AG08396 (cell line): ENCODE measurements at regions not wholly inside any gene's neighbourhood (a gene's known extent, or its start where the extent isn't known, plus 50 kb on each side); places are given as distances from the start of the nearest gene placed in this dataset.
"Not testable (repeated sequence)": the region's sequence is repeated elsewhere in the genome, so short reads cannot be mapped to it uniquely, and the experiment has no call there.

Experiments used
- DNase-seq: peaks from one replicate; pipeline ENCODE4 v3.0.0; 2012; ENCODE audit warnings: low spot score, mixed read lengths

GRCh38 chr2:194686569-194686968, 970.5 kb upstream of the SLC39A10 start:
- DNase-seq, result no peak

GRCh38 chr2:194674043-194674442, 983.0 kb upstream of the SLC39A10 start:
- DNase-seq, result no peak

DNA sequence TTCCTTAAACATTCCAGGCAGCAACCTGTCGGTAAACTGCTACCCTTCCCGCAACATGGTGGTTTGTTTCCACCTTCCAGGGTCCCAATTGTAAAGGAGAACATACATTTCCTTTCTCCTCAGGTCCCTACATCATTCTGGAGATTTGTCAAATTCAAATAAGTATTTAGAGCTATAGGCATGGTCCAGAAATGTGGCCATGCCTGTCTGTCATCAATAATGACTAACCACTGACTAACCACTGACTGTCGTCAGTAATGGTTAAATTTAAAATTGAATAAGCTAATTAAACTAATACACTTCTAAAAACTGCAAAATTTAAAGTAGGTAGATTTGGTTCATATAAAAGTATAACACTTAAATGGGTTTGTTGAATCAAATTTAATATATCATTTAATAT, 984.0 kb upstream of the SLC39A10 start:
- DNase-seq, result no peak

DNA sequence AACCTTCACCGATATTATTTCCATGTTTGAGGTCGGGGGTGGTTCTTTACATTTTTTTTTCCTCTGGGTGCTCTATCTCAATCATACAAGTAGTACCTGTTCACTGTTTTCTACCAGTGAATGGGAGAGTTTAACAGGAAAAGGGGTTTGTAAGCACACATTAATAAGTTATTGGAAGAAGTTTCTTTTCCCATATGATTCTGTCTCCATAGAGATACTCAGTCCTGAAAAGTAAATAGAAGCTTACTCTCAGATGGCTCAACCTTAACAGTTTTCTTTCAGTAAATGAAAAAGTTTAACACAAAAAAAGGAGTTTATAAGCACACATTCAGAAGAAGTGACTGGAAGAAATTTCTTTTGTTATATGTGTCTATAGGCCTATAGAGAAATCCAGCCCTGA, 995.6 kb upstream of the SLC39A10 start:
- no peak for DNase-seq

DNA sequence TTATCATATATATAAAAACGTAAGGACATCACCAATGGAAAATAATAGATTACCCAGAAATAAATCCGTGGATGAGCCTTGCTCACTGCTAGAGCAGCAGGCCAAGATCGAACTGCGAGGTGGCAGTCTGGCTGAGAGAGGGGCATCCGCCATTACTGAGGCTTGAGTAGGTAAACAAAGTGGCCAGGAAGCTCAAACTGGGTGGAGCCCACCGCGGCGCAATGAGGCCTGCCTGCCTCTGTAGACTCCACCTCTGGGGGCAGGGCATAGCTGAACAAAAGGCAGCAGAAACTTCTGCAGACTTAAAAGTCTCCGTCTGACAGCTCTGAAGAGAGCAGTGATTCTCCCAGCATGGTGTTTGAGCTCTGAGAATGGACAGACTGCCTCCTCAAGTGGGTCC, 1018.0 kb upstream of the SLC39A10 start:
- DNase-seq, result not testable (repeated sequence)

GRCh38 chr2:194621945-194622344, 1035.1 kb upstream of the SLC39A10 start:
- DNase-seq, result no peak

DNA sequence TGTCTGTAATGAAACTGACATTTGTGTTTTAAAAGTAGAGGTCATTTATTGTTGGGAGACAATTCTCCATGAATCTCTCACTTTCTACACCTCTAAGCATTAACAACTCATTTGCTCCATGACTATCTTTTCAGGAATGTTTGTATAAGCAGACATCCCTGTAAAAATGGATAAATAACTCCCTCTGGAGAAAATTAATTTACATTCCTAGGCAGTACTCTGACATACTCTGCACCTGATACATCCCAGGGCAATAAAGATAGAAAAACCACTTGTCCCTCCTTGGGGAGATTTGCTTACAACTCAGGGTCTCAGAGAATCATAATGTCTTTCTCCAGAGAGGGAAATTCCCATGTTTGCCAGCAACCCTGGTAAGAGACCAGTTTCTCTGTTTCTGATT, 1037.7 kb upstream of the SLC39A10 start:
- DNase-seq, result no peak

GRCh38 chr2:194618432-194618831, 1038.6 kb upstream of the SLC39A10 start:
- DNase-seq, result no peak

DNA sequence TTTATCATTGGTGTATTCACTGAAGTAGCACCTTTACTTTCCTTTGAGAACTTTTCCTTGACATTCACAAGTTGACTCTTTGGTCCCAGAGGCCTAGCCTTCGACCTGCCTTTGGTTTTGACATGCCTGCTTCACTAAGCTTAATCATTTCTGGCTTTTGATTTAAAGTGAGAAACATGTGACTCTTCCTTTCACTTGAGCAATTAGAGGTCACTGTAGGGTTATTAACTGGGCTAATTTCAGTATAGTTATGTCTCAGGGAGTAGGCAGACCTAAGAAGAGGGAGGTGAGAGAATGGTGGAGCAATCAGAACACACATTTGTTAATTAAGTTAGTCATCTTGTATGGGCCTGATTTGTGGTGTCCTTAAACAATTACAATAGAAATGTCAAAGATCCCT, 1040.7 kb upstream of the SLC39A10 start:
- DNase-seq, result no peak

GRCh38 chr2:194610297-194610696, 1046.7 kb upstream of the SLC39A10 start:
- DNase-seq, result no peak

- DNase-seq, result no peak
These were observed 1053.6 kb upstream of the SLC39A10 start for GRCh38 chr2:194603429-194603828.

DNA sequence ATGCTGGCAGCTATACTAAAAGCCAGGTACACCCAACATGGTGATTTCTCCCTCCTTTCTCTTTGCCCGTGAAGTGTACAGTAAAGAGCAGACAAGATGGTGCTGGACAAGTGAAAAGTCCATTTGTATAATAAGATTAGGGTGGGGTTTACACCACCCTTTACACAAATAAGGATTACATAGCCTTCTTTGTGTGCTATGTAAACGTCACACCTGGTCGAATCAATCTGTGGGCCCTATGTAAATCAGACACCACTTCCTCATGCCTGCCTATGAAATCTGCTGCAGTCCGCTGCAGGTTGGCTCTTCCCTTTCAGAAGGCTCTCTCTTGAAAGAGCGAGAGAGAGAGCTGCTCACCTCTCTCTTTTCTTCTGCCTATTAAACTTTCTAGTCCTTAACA, 1054.3 kb upstream of the SLC39A10 start:
- no peak for DNase-seq

DNA sequence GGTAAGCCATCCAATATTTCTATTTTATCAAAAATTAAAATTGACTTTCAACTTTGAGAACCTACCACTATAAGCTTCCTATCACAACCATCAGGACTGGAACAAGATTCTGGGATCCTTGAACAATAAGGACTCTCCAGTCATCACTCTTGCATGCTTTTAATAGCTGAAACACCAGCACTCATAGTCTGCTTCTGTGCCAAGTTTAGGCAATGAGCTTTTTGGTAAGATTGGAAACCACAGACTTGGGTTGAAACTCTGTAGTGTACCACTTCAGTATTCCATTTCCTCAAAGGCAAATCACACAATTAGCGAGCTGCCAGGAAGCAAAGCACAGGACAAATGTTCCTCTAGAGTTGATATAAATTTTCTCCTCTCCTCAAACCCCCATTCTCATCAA, 1065.8 kb upstream of the SLC39A10 start:
- DNase-seq, result no peak

- no peak for DNase-seq
These were observed 1069.2 kb upstream of the SLC39A10 start for GRCh38 chr2:194587739-194588270.

GRCh38 chr2:194567661-194568017, 1089.4 kb upstream of the SLC39A10 start:
- no peak for DNase-seq

DNA sequence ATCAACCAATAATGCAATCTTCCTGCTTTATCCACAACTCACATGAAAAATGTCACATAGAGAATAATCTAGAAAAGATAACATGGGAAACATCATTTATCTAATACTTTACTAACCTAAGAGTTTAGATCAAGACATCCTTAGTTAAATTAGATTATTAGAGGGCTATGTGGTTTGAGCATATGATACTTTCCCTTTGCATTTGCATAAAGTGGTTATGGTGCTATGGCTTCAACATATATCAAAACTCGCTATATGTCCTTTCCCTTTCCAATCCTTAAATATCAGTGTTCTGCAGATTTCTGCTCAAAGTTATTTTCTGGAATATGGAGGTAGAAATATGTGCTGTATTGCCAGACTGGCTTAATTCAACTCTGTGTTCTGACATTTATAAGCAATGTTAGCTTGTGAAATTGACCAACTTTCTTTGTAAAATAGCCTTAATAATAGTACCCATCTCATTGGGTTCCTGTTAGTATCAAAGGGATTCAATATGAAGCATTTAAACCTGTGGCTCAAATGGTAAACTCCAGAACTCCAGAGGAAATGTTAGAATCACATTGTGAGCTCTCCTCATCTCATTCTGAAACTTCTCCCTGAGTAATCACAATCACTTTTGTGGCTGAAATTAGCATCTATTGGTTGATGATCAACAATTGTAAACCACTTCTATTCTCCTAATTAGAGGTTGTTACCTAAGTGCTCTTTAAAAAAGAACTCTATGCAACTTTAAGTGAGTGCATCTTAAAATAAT, 1089.9 kb upstream of the SLC39A10 start:
- DNase-seq, result no peak

DNA sequence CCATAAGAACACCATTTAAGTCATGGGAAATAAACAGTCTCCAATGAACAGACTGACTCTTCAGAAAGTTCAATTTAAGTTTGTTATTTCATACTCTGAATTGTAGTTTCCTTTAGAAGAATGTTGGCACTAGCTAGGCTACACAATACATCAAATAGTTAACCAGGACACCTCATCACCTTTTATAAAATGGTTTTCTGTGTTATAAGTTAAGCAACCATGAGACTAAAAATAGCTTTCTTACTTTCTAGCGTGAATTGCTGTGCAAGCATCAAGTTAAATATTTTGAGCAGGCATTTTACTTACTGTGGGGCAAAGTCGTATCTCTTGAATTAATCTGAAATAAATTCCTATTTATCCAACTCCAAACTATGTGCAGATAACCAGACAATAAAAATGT, 1092.6 kb upstream of the SLC39A10 start:
- no peak for DNase-seq

- no peak for DNase-seq
These were observed 1094.7 kb upstream of the SLC39A10 start for GRCh38 chr2:194562329-194562728.

DNA sequence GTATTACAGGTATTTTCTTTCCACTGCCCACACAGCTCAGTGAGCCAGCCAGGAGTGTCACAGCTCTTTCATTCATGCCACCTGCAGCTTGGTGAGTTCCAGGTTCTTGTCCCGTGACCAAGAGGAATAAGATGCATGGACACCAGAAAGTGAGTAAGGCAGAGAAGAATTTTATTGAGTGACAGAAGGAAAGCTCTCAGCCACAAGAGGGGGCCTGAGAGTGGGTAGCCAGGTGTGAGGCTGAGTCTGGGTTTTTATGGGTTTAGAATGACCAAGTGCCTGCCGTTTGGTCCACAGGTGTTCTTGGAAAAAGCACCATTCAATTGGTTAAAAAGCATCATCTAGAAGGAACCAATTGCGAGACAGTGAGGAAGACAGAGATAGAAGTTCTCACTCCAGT, 1097.1 kb upstream of the SLC39A10 start:
- no peak for DNase-seq

GRCh38 chr2:194559523-194559922, 1097.5 kb upstream of the SLC39A10 start:
- no peak for DNase-seq

- DNase-seq, result no peak
These were observed 1099.0 kb upstream of the SLC39A10 start for GRCh38 chr2:194557993-194558392.

GRCh38 chr2:194556629-194557028, 1100.4 kb upstream of the SLC39A10 start:
- DNase-seq, result no peak

- DNase-seq, result no peak
These were observed 1103.0 kb upstream of the SLC39A10 start for GRCh38 chr2:194553980-194554379.

DNA sequence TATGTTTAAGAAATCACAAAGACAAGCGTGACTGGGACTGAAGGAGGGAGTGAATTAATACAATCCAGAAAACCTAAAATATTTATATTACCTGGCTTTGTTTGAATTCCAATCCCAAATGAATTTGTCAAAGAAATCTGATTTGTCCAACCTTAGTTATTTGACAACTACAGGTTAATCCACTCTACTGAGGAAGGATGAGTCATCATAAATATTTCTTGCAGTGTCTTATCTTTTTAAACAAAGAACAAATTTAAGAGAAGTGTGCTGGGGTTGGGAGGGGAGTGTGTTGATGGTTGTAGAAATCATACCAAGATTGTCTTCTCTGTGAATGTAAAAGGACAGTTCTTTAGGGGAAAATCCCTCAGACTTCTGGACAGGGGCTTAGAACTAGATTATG, 1106.3 kb upstream of the SLC39A10 start:
- no peak for DNase-seq
